Nephron (organoid): ENCODE measurements at regions not wholly inside any gene's neighbourhood (a gene's known extent, or its start where the extent isn't known, plus 50 kb on each side); places are given as distances from the start of the nearest gene placed in this dataset.

Source experiments
- H3K27ac Mint-ChIP-seq, 3 experiments: 2 replicates each; pipeline ENCODE4 v1.8.0; 2020; ENCODE audit warnings: mixed read lengths in 3 of 3, mild to moderate bottlenecking in 2 of 3, moderate library complexity in 1 of 3
- H3K27me3 Mint-ChIP-seq: 2 replicates; pipeline ENCODE4 v1.8.0; 2021; ENCODE audit warnings: low read depth, mild to moderate bottlenecking, moderate library complexity, mixed read lengths
- H3K36me3 Mint-ChIP-seq: 2 replicates; pipeline ENCODE4 v1.8.0; 2020; ENCODE audit warnings: low read depth, mixed read lengths
- H3K4me1 Mint-ChIP-seq: 2 replicates; pipeline ENCODE4 v1.8.0; 2020; ENCODE audit warnings: mixed read lengths
- H3K4me3 Mint-ChIP-seq, 3 experiments: 2 replicates each; pipeline ENCODE4 v1.8.0; 2020; ENCODE audit warnings: mild to moderate bottlenecking in 3 of 3, mixed read lengths in 3 of 3, moderate library complexity in 2 of 3
- H3K9me3 Mint-ChIP-seq: 2 replicates; pipeline ENCODE4 v1.8.0; 2020; ENCODE audit warnings: mixed read lengths
- CTCF ChIP-seq, 3 experiments: fragments of 200-600 bp; sonication (generic); IDR thresholded peaks; one replicate each; pipeline ENCODE4 v1.5.0; 2021; ENCODE audit warnings: antibody characterized with exemption in 3 of 3; ENCODE audit not compliant: unreplicated experiment in 3 of 3

DNA sequence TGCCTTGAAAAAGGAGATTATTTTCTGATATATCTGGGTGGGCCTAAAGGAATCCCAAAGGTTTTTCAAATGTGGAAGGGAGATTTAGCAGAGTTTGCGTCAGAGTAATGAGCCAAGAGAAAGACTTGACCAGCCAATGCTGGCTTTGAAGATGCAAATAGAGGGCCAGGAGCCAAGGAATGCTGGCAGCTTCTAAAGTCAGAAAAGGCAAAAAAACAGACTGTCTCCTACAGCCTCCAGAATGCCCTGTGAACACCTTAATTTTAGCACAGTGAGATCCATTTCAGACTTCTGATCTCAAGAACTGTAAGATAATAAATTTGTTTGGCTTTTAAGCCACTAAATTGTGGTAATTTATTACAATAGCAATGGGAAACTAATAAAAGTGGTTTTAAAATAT, 122.6 kb upstream of the FREM1 start:
- no peak for TF ChIP-seq CTCF (IDR thresholded peaks at IDR 0.05; ENCODE audit: unreplicated experiment in 3 of 3)
- Mint-ChIP-seq H3K4me3 (no peak overlapping the region), H3K9me3 (peaks cover 16% of the 10 kb centered on the region), H3K27me3 (no peaks in the 10 kb centered on the region), H3K4me1 (no peaks in the 10 kb centered on the region), H3K36me3 (no peaks in the 10 kb centered on the region), H3K27ac (no peak overlapping the region)

DNA sequence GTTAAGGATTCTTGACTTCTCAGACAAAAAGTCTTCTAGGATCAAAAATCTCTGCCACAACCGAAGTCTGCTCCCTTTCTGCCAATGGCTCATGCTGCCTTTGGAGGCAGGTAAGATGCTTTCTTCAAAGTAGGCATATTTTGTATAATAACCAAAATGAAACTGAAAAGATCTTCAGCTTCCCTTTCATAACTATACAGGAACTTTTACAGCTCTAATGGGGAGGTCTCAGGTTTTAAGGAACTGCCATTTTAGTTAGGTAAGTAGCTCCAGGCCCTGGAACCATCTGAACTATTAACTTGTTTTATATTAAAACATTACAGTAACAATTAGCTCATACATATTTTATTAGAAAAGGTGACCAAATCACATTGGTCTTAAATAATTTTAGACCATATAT, 110.9 kb upstream of the FREM1 start:
- peaks cover 5% of the 10 kb centered on the region for H3K9me3 Mint-ChIP-seq
- no peak overlapping the region for H3K4me3 Mint-ChIP-seq
- H3K27me3 Mint-ChIP-seq = no peaks in the 10 kb centered on the region
- H3K4me1 Mint-ChIP-seq = no peaks in the 10 kb centered on the region
- H3K27ac Mint-ChIP-seq = no peak overlapping the region
- peaks cover 4% of the 10 kb centered on the region for H3K36me3 Mint-ChIP-seq
- no peak for TF ChIP-seq CTCF (IDR thresholded peaks at IDR 0.05; ENCODE audit: unreplicated experiment in 3 of 3)

DNA sequence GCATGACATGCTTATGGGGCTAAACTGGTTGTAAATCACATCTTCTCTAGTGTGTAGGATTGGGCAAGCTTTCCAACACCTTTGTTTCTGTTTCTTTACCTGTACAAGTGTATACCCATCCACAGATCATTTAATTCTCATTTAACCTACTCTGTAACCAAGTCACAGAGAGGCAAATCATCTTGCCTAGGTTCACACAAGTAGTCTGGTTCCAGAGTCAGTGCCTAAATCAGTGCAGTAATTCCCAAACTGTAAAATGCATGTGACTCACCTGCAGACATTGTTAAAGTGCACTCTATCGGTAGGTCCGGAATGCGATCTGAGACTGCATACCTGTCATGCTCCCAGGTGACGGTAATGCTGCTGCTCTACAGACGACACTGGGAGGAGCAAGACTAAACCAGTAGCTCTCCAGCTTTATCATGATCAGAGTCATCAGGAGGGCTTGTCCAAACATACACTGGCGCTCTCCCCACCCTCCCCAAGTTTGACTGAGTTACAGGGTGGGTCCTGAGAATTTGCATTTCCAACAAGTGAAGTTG, 107.9 kb upstream of the FREM1 start:
- H3K27me3 Mint-ChIP-seq = no peaks in the 10 kb centered on the region
- H3K9me3 Mint-ChIP-seq = no peaks in the 10 kb centered on the region
- no peak for TF ChIP-seq CTCF (IDR thresholded peaks at IDR 0.05; ENCODE audit: unreplicated experiment in 3 of 3)
- H3K27ac Mint-ChIP-seq = peak overlapping the region in 1 of 3 experiments; percentile 62
- H3K4me3 Mint-ChIP-seq = no peak overlapping the region
- no peaks in the 10 kb centered on the region for H3K4me1 Mint-ChIP-seq
- no peaks in the 10 kb centered on the region for H3K36me3 Mint-ChIP-seq

- no peaks in the 10 kb centered on the region for H3K36me3 Mint-ChIP-seq
- H3K9me3 Mint-ChIP-seq = no peaks in the 10 kb centered on the region
- peak overlapping the region in 2 of 3 experiments; percentile 4 to 54 for H3K27ac Mint-ChIP-seq
- H3K4me3 Mint-ChIP-seq = no peak overlapping the region
- TF ChIP-seq CTCF (IDR thresholded peaks at IDR 0.05; ENCODE audit: unreplicated experiment in 3 of 3) = no peak
- no peaks in the 10 kb centered on the region for H3K27me3 Mint-ChIP-seq
- peaks cover 10% of the 10 kb centered on the region for H3K4me1 Mint-ChIP-seq
These were observed 100.4 kb upstream of the FREM1 start for GRCh38 chr9:15010581-15010980.

- no peak overlapping the region for H3K27ac Mint-ChIP-seq
These were observed 97.5 kb upstream of the FREM1 start for GRCh38 chr9:15007698-15008097.

More at GRCh38 chr9:15007698-15008097, 97.5 kb upstream of the FREM1 start:
- no peaks in the 10 kb centered on the region for H3K36me3 Mint-ChIP-seq
- no peaks in the 10 kb centered on the region for H3K9me3 Mint-ChIP-seq
- no peaks in the 10 kb centered on the region for H3K27me3 Mint-ChIP-seq
- peaks cover 10% of the 10 kb centered on the region for H3K4me1 Mint-ChIP-seq
- no peak overlapping the region for H3K4me3 Mint-ChIP-seq
- TF ChIP-seq CTCF (IDR thresholded peaks at IDR 0.05; ENCODE audit: unreplicated experiment in 3 of 3) = no peak
